Erythroblast (primary cell): ENCODE measurements at regions not wholly inside any gene's neighbourhood (a gene's known extent, or its start where the extent isn't known, plus 50 kb on each side); places are given as distances from the start of the nearest gene placed in this dataset.

ENCODE experiments used
- GATA1 ChIP-seq: IDR thresholded peaks from 2 replicates; pipeline ENCODE4 v1.6.1; 2011; ENCODE audit warnings: low read depth, mild to moderate bottlenecking, control low read depth, low read length, moderate library complexity
- POLR2A ChIP-seq: IDR thresholded peaks from 2 replicates; pipeline ENCODE4 v1.6.1; 2011; ENCODE audit warnings: mild to moderate bottlenecking, low read length

- TF ChIP-seq POLR2A (no peak), GATA1 (no peak)
These were observed 196.3 kb downstream of the JCAD start for GRCh38 chr10:29862923-29863614.
